Trophoblast cell (in vitro differentiated cells and primary cell): ENCODE measurements at regions not wholly inside any gene's neighbourhood (a gene's known extent, or its start where the extent isn't known, plus 50 kb on each side); places are given as distances from the start of the nearest gene placed in this dataset.

ENCODE experiments used
- DNase-seq, 2 donors: peaks; one replicate each; pipeline ENCODE4 v3.0.0-alpha.2; 2016
- H2AFZ ChIP-seq: 2 replicates; pipeline ENCODE4 v1.6.1; 2013; ENCODE audit warnings: low read length, moderate library complexity, mild to moderate bottlenecking; ENCODE audit not compliant: insufficient read depth, poor library complexity
- H2AK5ac ChIP-seq: 2 replicates; pipeline ENCODE4 v1.6.1; 2013; ENCODE audit warnings: mild to moderate bottlenecking, low read length
- H2BK120ac ChIP-seq: 2 replicates; pipeline ENCODE4 v1.6.1; 2013; ENCODE audit warnings: low read length, mild to moderate bottlenecking, moderate library complexity; ENCODE audit not compliant: insufficient read depth, poor library complexity
- H2BK12ac ChIP-seq: 2 replicates; pipeline ENCODE4 v1.6.1; 2013; ENCODE audit warnings: mild to moderate bottlenecking, low read length, moderate library complexity
- H2BK5ac ChIP-seq: 2 replicates; pipeline ENCODE4 v1.6.1; 2013; ENCODE audit warnings: low read length, low read depth, moderate library complexity, mild to moderate bottlenecking; ENCODE audit not compliant: poor library complexity
- H3K14ac ChIP-seq: 2 replicates; pipeline ENCODE4 v1.6.1; 2013; ENCODE audit warnings: mild to moderate bottlenecking, low read length
- H3K18ac ChIP-seq: 2 replicates; pipeline ENCODE4 v1.6.1; 2013; ENCODE audit warnings: mild to moderate bottlenecking, low read length
- H3K23ac ChIP-seq: 2 replicates; pipeline ENCODE4 v1.6.1; 2013; ENCODE audit warnings: low read length
- H3K27ac ChIP-seq: 2 replicates; pipeline ENCODE4 v1.5.1; 2013; ENCODE audit warnings: low read depth, mild to moderate bottlenecking, inconsistent platforms, low read length, moderate library complexity
- H3K27me3 ChIP-seq: 2 replicates; pipeline ENCODE4 v1.6.1; 2013; ENCODE audit warnings: inconsistent platforms, mild to moderate bottlenecking, low read length, moderate library complexity; ENCODE audit not compliant: insufficient read depth
- H3K36me3 ChIP-seq, 2 experiments: 1 replicate in 1 of 2; 2 replicates in 1 of 2; pipeline ENCODE4 v1.6.1; 2013; ENCODE audit warnings: low read length in 2 of 2, mild to moderate bottlenecking in 2 of 2, moderate library complexity in 1 of 2; ENCODE audit not compliant: insufficient read depth in 2 of 2, control insufficient read depth in 1 of 2
- H3K4ac ChIP-seq: 2 replicates; pipeline ENCODE4 v1.6.1; 2013; ENCODE audit warnings: low read depth, mild to moderate bottlenecking, low read length, moderate library complexity
- H3K4me1 ChIP-seq, 2 experiments: 1 replicate in 1 of 2; 2 replicates in 1 of 2; pipeline ENCODE4 v1.6.1; 2013; ENCODE audit warnings: low read length in 2 of 2, mild to moderate bottlenecking in 2 of 2, moderate library complexity in 1 of 2; ENCODE audit not compliant: insufficient read depth in 2 of 2, control insufficient read depth in 1 of 2
- H3K4me2 ChIP-seq: 2 replicates; pipeline ENCODE4 v1.6.1; 2013; ENCODE audit warnings: inconsistent platforms, mild to moderate bottlenecking, low read length, moderate library complexity
- H3K4me3 ChIP-seq: 2 replicates; pipeline ENCODE4 v1.5.1; 2013; ENCODE audit warnings: mild to moderate bottlenecking, low read depth, low read length, inconsistent platforms
- H3K79me1 ChIP-seq: one replicate; pipeline ENCODE4 v1.6.1; 2013; ENCODE audit warnings: low read length
- H3K79me2 ChIP-seq: 2 replicates; pipeline ENCODE4 v1.6.1; 2013; ENCODE audit warnings: low read length, mild to moderate bottlenecking; ENCODE audit not compliant: control insufficient read depth, insufficient read depth, poor library complexity
- H3K9ac ChIP-seq: 2 replicates; pipeline ENCODE4 v1.6.1; 2013; ENCODE audit warnings: mild to moderate bottlenecking, low read length
- H3K9me3 ChIP-seq: 2 replicates; pipeline ENCODE4 v1.6.1; 2013; ENCODE audit warnings: low read depth, mild to moderate bottlenecking, control low read depth, inconsistent platforms, low read length; ENCODE audit not compliant: insufficient read depth
- H4K12ac ChIP-seq: 2 replicates; pipeline ENCODE4 v1.6.1; 2013; ENCODE audit warnings: low read depth, mild to moderate bottlenecking, low read length, moderate library complexity
- H4K8ac ChIP-seq: 2 replicates; pipeline ENCODE4 v1.6.1; 2013; ENCODE audit warnings: low read depth, mild to moderate bottlenecking, low read length, moderate library complexity
- H4K91ac ChIP-seq: one replicate; pipeline ENCODE4 v1.6.1; 2013; ENCODE audit warnings: low read depth, mild to moderate bottlenecking, low read length, moderate library complexity
- WGBS: extraction: QIAGEN DNeasy Blood & Tissue Kit; methylation state at CpG from one replicate; pipeline ENCODE4 v1.1.7; 2013; ENCODE audit warnings: missing lambda C conversion rate; ENCODE audit not compliant: insufficient read length, insufficient coverage; ENCODE audit errors: extremely low coverage; 5-methylcytosine and 5-hydroxymethylcytosine counted together

GRCh38 chr22:49210606-49211005 lies 617.1 kb downstream of the BRD1 start:
- H2AK5ac ChIP-seq: no peak overlapping the region
- H3K79me1 ChIP-seq: no peaks in the 10 kb centered on the region
- H2AFZ ChIP-seq: no peak overlapping the region
- H3K79me2 ChIP-seq: no peaks in the 10 kb centered on the region
- no peak overlapping the region for H3K23ac ChIP-seq
- H3K4ac ChIP-seq: no peak overlapping the region
- H3K14ac ChIP-seq: no peak overlapping the region
- no peak overlapping the region for H4K12ac ChIP-seq
- H4K91ac ChIP-seq: no peak overlapping the region
- H3K4me2 ChIP-seq: no peak overlapping the region
- no peaks in the 10 kb centered on the region for H3K36me3 ChIP-seq
- H3K9me3 ChIP-seq: peaks cover 18% of the 10 kb centered on the region
- WGBS: no CpG with 5 or more reads among the region's 6 CpGs
- H3K4me1 ChIP-seq: no peaks in the 10 kb centered on the region
- no peak overlapping the region for H4K8ac ChIP-seq
- H3K18ac ChIP-seq: no peak overlapping the region
- no peak overlapping the region for H3K9ac ChIP-seq
- DNase-seq: no peak
- H3K27ac ChIP-seq: no peak overlapping the region
- no peaks in the 10 kb centered on the region for H3K27me3 ChIP-seq
- no peak overlapping the region for H2BK120ac ChIP-seq
- H3K4me3 ChIP-seq: no peak overlapping the region
- H2BK12ac ChIP-seq: no peak overlapping the region
- no peak overlapping the region for H2BK5ac ChIP-seq

GRCh38 chr22:49209452-49210195 lies 618.0 kb downstream of the BRD1 start:
- no peaks in the 10 kb centered on the region for H3K27me3 ChIP-seq
- H3K23ac ChIP-seq: no peak overlapping the region

GRCh38 chr22:49208768-49209252 lies 618.9 kb downstream of the BRD1 start:
- no peak overlapping the region for H3K14ac ChIP-seq
- no peak overlapping the region for H3K18ac ChIP-seq

More at GRCh38 chr22:49209452-49210195, 618.0 kb downstream of the BRD1 start:
- Histone ChIP-seq H2BK5ac (no peak overlapping the region), H3K9ac (no peak overlapping the region), H3K4me2 (no peak overlapping the region), H2AK5ac (no peak overlapping the region), H3K79me1 (no peaks in the 10 kb centered on the region), H3K79me2 (no peaks in the 10 kb centered on the region), H3K9me3 (peaks cover 18% of the 10 kb centered on the region), H3K14ac (no peak overlapping the region), H3K27ac (no peak overlapping the region), H2BK120ac (no peak overlapping the region), H4K8ac (no peak overlapping the region), H3K36me3 (no peaks in the 10 kb centered on the region), H3K4me3 (peak overlapping the region; percentile 39), H2BK12ac (no peak overlapping the region), H2AFZ (no peak overlapping the region), H3K18ac (no peak overlapping the region), H4K91ac (no peak overlapping the region), H3K4ac (no peak overlapping the region), H4K12ac (no peak overlapping the region), H3K4me1 (no peaks in the 10 kb centered on the region)
- no CpG with 5 or more reads among the region's 15 CpGs for WGBS
- no peak for DNase-seq

GRCh38 chr22:49208004-49208402 lies 619.7 kb downstream of the BRD1 start:
- Histone ChIP-seq H2AFZ (no peak overlapping the region), H2AK5ac (no peak overlapping the region), H2BK5ac (no peak overlapping the region), H3K79me2 (no peaks in the 10 kb centered on the region), H3K27me3 (no peaks in the 10 kb centered on the region), H3K4me1 (no peaks in the 10 kb centered on the region), H3K23ac (no peak overlapping the region), H2BK12ac (no peak overlapping the region), H3K79me1 (no peaks in the 10 kb centered on the region), H3K4ac (no peak overlapping the region), H3K14ac (no peak overlapping the region), H4K91ac (no peak overlapping the region), H3K18ac (no peak overlapping the region), H3K4me3 (no peak overlapping the region), H4K12ac (no peak overlapping the region), H3K9me3 (peaks cover 16% of the 10 kb centered on the region), H4K8ac (no peak overlapping the region), H3K36me3 (no peaks in the 10 kb centered on the region), H3K4me2 (no peak overlapping the region), H3K9ac (no peak overlapping the region), H3K27ac (no peak overlapping the region), H2BK120ac (no peak overlapping the region)
- DNase-seq: no peak
- WGBS: no CpG with 5 or more reads among the region's 2 CpGs

More at GRCh38 chr22:49208768-49209252, 618.9 kb downstream of the BRD1 start:
- Histone ChIP-seq H3K23ac (no peak overlapping the region), H3K4ac (no peak overlapping the region), H2BK120ac (no peak overlapping the region), H4K12ac (no peak overlapping the region), H2AK5ac (no peak overlapping the region), H2BK12ac (no peak overlapping the region), H3K4me3 (peak overlapping the region; percentile 25), H3K9ac (no peak overlapping the region), H3K27ac (no peak overlapping the region), H3K36me3 (no peaks in the 10 kb centered on the region), H4K91ac (no peak overlapping the region), H2AFZ (no peak overlapping the region), H3K79me2 (no peaks in the 10 kb centered on the region), H3K4me1 (no peaks in the 10 kb centered on the region), H3K79me1 (no peaks in the 10 kb centered on the region), H4K8ac (no peak overlapping the region), H3K9me3 (peaks cover 16% of the 10 kb centered on the region), H2BK5ac (no peak overlapping the region), H3K4me2 (no peak overlapping the region), H3K27me3 (no peaks in the 10 kb centered on the region)
- peak in 1 of 2 donors; percentile 4 for DNase-seq
- no CpG with 5 or more reads among the region's 15 CpGs for WGBS
